OCI-LY7 (cell line): ENCODE measurements at regions not wholly inside any gene's neighbourhood (a gene's known extent, or its start where the extent isn't known, plus 50 kb on each side); places are given as distances from the start of the nearest gene placed in this dataset.

ENCODE experiments used
- BruUV-seq: library from RNA; stranded (reverse); fragments of 400-500 nt; replicated peaks from 2 replicates; lab custom pipeline; 2021; lab: Mats Ljungman, UMichigan
- CTCF ChIA-PET: fragments of 300-600 bp; sonication (Branson Sonifier 250); formaldehyde crosslinking; loops from one replicate; lab custom pipeline; 2022; ENCODE audit warnings: antibody characterized with exemption; ENCODE audit not compliant: unreplicated experiment; lab: Charles Lee
- POLR2A ChIA-PET: fragments of 300-600 bp; sonication (Branson Sonifier 250); formaldehyde crosslinking; loops from one replicate; lab custom pipeline; 2022; ENCODE audit warnings: antibody characterized with exemption; lab: Charles Lee
- DNase-seq: peaks from one replicate; pipeline ENCODE4 v3.0.0-alpha.2; 2015; ENCODE audit warnings: low spot score
- H2AFZ ChIP-seq: fragments of 200-600 bp; sonication (generic), shearing (Covaris generic); 2 replicates; pipeline ENCODE4 v1.6.1; 2014; ENCODE audit warnings: mild to moderate bottlenecking, antibody characterized with exemption, low read length, moderate library complexity
- H3K27ac ChIP-seq: fragments of 200-600 bp; sonication (generic); 2 replicates; pipeline ENCODE4 v1.5.1; 2014; ENCODE audit warnings: mixed run types, low read depth, mild to moderate bottlenecking, moderate library complexity, low read length, inconsistent platforms; ENCODE audit not compliant: poor library complexity, severe bottlenecking
- H3K36me3 ChIP-seq: fragments of 200-600 bp; sonication (generic); 2 replicates; pipeline ENCODE4 v1.6.1; 2014; ENCODE audit warnings: mild to moderate bottlenecking, antibody characterized with exemption, low read length, moderate library complexity, mixed read lengths; ENCODE audit not compliant: insufficient read depth
- H3K4me1 ChIP-seq: fragments of 200-600 bp; sonication (generic); 2 replicates; pipeline ENCODE4 v1.5.1; 2014; ENCODE audit warnings: mild to moderate bottlenecking, low read length; ENCODE audit not compliant: insufficient read depth, poor library complexity, severe bottlenecking
- H3K4me2 ChIP-seq: fragments of 200-600 bp; sonication (generic); 2 replicates; pipeline ENCODE4 v1.6.1; 2014; ENCODE audit warnings: mild to moderate bottlenecking, low read length
- H3K4me3 ChIP-seq: fragments of 200-600 bp; sonication (generic); 2 replicates; pipeline ENCODE4 v1.5.1; 2014; ENCODE audit warnings: mild to moderate bottlenecking, low read depth, low read length; ENCODE audit not compliant: poor library complexity, severe bottlenecking
- H3K79me2 ChIP-seq: fragments of 200-600 bp; sonication (generic); 2 replicates; pipeline ENCODE4 v1.6.1; 2016; ENCODE audit warnings: low read depth, mild to moderate bottlenecking, low read length, moderate library complexity, mixed read lengths; ENCODE audit not compliant: insufficient read depth
- H3K9me2 ChIP-seq: fragments of 200-600 bp; sonication (generic); 2 replicates; pipeline ENCODE4 v1.6.1; 2016; ENCODE audit warnings: mild to moderate bottlenecking, low read length, mixed read lengths; ENCODE audit not compliant: insufficient read depth
- H3K9me3 ChIP-seq: fragments of 200-600 bp; sonication (generic); 2 replicates; pipeline ENCODE4 v1.6.1; 2014; ENCODE audit warnings: mild to moderate bottlenecking, mixed run types, low read length, mixed read lengths
- H4K20me1 ChIP-seq: fragments of 200-600 bp; sonication (generic); 2 replicates; pipeline ENCODE4 v1.6.1; 2014; ENCODE audit warnings: mild to moderate bottlenecking, antibody characterized with exemption, low read length, moderate library complexity, mixed read lengths; ENCODE audit not compliant: insufficient read depth
- EZH2phosphoT487 ChIP-seq: fragments of 200-600 bp; sonication (generic); IDR thresholded peaks from 2 replicates; pipeline ENCODE4 v1.6.1; 2018; ENCODE audit warnings: low read depth, borderline replicate concordance, mild to moderate bottlenecking, mixed run types, antibody characterized with exemption, low read length, moderate library complexity, mixed read lengths
- intact Hi-C: fragments of 100-400 bp; cut with micrococcal nuclease; formaldehyde crosslinking; loops from one replicate; pipeline ENCODE4 v1.10.0; 2022; ENCODE audit not compliant: unreplicated experiment
- TF ChIP-seq, protein P1 (sequence below): fragments of 200-600 bp; sonication (generic); conservative IDR thresholded peaks from 2 replicates; pipeline ENCODE4 v1.5.1; 2014; ENCODE audit warnings: mild to moderate bottlenecking, antibody characterized with exemption, low read length, moderate library complexity, mixed read lengths

DNA sequence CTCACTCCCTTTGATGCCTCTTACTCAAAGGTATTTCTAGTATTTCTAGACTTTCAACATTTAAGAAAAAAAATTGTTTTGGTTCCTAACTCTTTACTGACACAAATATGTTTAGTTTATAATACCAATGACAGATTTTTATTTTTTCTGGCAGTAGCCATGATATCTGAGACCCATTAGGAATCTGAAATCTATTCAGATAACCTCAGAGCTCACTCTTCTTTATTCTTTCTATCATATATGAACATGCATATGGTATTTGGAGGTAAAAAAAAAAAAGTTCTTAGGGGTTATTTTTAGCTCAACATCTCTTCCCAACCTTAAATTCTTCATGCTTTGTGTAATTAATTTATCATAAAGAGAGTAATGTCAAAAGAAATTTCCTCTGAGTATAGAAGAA, 465.5 kb downstream of the CDH2 start:
- no peak overlapping the region for H2AFZ ChIP-seq
- no peaks in the 10 kb centered on the region for H3K9me2 ChIP-seq
- H3K9me3 ChIP-seq: 0 out of 2 replicates have a peak, but pooled peaks cover 3% of the 10 kb centered on the region
- BruUV-seq: no TSS peak
- H3K27ac ChIP-seq: no peak overlapping the region
- intact Hi-C loops: no loop called here
- no peaks in the 10 kb centered on the region for H4K20me1 ChIP-seq
- ChIA-PET POLR2A (interaction anchor here (0.6 to 1.0 kb wide), 2 partner anchors 8 to 568 kb away, joined by 3 to 4 read pairs; no protein-coding TSS in a partner anchor), CTCF (no interaction called here)
- H3K4me1 ChIP-seq: peaks cover 27% of the 10 kb centered on the region
- no peak for DNase-seq
- no peak overlapping the region for H3K4me3 ChIP-seq
- H3K79me2 ChIP-seq: no peaks in the 10 kb centered on the region
- no peak overlapping the region for H3K4me2 ChIP-seq
- no peak for TF ChIP-seq EZH2phosphoT487
- TF ChIP-seq, protein P1, sequence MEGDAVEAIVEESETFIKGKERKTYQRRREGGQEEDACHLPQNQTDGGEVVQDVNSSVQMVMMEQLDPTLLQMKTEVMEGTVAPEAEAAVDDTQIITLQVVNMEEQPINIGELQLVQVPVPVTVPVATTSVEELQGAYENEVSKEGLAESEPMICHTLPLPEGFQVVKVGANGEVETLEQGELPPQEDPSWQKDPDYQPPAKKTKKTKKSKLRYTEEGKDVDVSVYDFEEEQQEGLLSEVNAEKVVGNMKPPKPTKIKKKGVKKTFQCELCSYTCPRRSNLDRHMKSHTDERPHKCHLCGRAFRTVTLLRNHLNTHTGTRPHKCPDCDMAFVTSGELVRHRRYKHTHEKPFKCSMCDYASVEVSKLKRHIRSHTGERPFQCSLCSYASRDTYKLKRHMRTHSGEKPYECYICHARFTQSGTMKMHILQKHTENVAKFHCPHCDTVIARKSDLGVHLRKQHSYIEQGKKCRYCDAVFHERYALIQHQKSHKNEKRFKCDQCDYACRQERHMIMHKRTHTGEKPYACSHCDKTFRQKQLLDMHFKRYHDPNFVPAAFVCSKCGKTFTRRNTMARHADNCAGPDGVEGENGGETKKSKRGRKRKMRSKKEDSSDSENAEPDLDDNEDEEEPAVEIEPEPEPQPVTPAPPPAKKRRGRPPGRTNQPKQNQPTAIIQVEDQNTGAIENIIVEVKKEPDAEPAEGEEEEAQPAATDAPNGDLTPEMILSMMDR: no peak
- H3K36me3 ChIP-seq: no peaks in the 10 kb centered on the region

DNA sequence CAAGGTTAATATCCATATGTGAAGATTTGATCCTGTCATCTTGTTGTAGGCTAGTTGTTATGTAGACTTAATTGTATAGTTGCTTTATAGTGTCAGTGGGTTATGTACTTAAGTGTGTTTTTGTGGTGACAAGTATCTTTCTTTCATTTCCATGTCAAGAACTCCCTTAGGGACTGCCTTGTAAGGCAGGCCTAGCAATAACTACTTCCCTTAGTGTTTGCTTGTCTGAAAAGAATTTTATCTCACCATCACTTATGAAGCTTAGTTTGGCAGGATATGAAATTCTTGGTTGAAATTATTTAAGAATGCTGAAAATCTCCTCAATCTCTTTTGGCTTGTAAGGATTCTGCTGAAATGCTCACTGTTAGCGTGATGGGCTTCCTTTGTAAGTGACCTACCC, 467.6 kb downstream of the CDH2 start:
- ChIA-PET CTCF (no interaction called here), POLR2A (no interaction called here)
- no peak overlapping the region for H2AFZ ChIP-seq
- H3K9me3 ChIP-seq: 0 out of 2 replicates have a peak, but pooled peaks cover 3% of the 10 kb centered on the region
- no peak overlapping the region for H3K4me2 ChIP-seq
- BruUV-seq: no TSS peak
- H3K27ac ChIP-seq: no peak overlapping the region
- intact Hi-C loops: no loop called here
- H3K36me3 ChIP-seq: no peaks in the 10 kb centered on the region
- peaks cover 27% of the 10 kb centered on the region for H3K4me1 ChIP-seq
- TF ChIP-seq, protein P1: no peak
- no peaks in the 10 kb centered on the region for H3K79me2 ChIP-seq
- no peak overlapping the region for H3K4me3 ChIP-seq
- no peaks in the 10 kb centered on the region for H3K9me2 ChIP-seq
- no peak for DNase-seq
- no peaks in the 10 kb centered on the region for H4K20me1 ChIP-seq

DNA sequence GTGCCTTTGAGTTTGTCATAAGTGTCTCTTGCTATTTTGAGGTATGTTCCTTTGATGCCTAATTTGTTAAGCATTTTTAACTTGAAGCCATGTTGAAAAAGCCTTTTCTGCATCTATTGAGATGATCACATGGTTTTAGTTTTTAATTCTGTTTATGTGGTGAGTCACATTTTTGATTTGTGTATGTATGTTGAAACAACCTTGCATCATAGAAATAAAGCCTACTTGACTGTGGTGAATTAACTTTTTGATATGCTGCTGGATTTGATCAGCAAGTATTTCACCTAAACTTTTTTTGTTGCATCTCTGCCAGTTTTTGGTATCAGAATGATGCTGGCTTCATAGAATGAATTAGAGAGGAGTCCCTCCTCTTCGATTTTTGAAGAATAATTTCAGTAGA, 469.7 kb downstream of the CDH2 start:
- H3K9me2 ChIP-seq: no peaks in the 10 kb centered on the region
- no peak for DNase-seq
- intact Hi-C loops: no loop called here
- H3K4me1 ChIP-seq: peaks cover 25% of the 10 kb centered on the region
- no peak overlapping the region for H3K4me2 ChIP-seq
- POLR2A ChIA-PET: no interaction called here
- TF ChIP-seq EZH2phosphoT487: no peak
- TF ChIP-seq, protein P1: no peak
- no peak overlapping the region for H3K27ac ChIP-seq
- no peaks in the 10 kb centered on the region for H3K79me2 ChIP-seq
- no peaks in the 10 kb centered on the region for H4K20me1 ChIP-seq
- H2AFZ ChIP-seq: no peak overlapping the region
- H3K36me3 ChIP-seq: no peaks in the 10 kb centered on the region
- CTCF ChIA-PET: no interaction called here
- no peak overlapping the region for H3K4me3 ChIP-seq
- H3K9me3 ChIP-seq: 0 out of 2 replicates have a peak, but pooled peaks cover 3% of the 10 kb centered on the region
- no TSS peak for BruUV-seq
